Lung (tissue), 11 donors: ENCODE measurements at regions not wholly inside any gene's neighbourhood (a gene's known extent, or its start where the extent isn't known, plus 50 kb on each side); places are given as distances from the start of the nearest gene placed in this dataset.

ENCODE experiments used
- ATAC-seq: fragments of 200-7000 bp; cut with Tn5 transposase; one replicate; pipeline ENCODE4 v1.9.1; 2020; ENCODE audit warnings: moderate number of reproducible peaks; ENCODE audit not compliant: insufficient read depth, low FRiP score
- DNase-seq, 3 donors: peaks; one replicate each; pipeline ENCODE4 v3.0.0-alpha.2; 2013 to 2017
- H3K27ac ChIP-seq, 2 donors: one replicate each; pipeline ENCODE4 v1.5.1; 2013; ENCODE audit warnings: mild to moderate bottlenecking in 2 of 2, moderate library complexity in 2 of 2, control low read depth in 1 of 2, inconsistent platforms in 1 of 2, low read depth in 1 of 2, low read length in 1 of 2
- H3K27me3 ChIP-seq, 3 donors: one replicate each; pipeline ENCODE4 v1.5.1; 2013; ENCODE audit warnings: low read length in 2 of 3; ENCODE audit not compliant: control insufficient read depth in 3 of 3, insufficient read depth in 3 of 3
- H3K36me3 ChIP-seq, 4 donors: one replicate each; pipeline ENCODE4 v1.5.1; 2013; ENCODE audit warnings: low read length in 4 of 4, mild to moderate bottlenecking in 1 of 4, moderate library complexity in 1 of 4; ENCODE audit not compliant: control insufficient read depth in 4 of 4, insufficient read depth in 4 of 4
- H3K4me1 ChIP-seq, 5 donors: one replicate each; pipeline ENCODE4 v1.5.1; 2013; ENCODE audit warnings: low read length in 5 of 5, mild to moderate bottlenecking in 2 of 5, moderate library complexity in 1 of 5; ENCODE audit not compliant: control insufficient read depth in 5 of 5, insufficient read depth in 5 of 5
- H3K4me3 ChIP-seq: one replicate; pipeline ENCODE4 v1.5.1; 2013; ENCODE audit warnings: mild to moderate bottlenecking, control low read depth, moderate library complexity
- H3K9ac ChIP-seq, 2 donors: one replicate each; pipeline ENCODE4 v1.5.1; 2013; ENCODE audit warnings: low read length in 2 of 2, control low read depth in 1 of 2; ENCODE audit not compliant: insufficient read depth in 1 of 2
- H3K9me3 ChIP-seq, 4 donors: one replicate each; pipeline ENCODE4 v1.5.1; 2013; ENCODE audit warnings: low read length in 3 of 4, mild to moderate bottlenecking in 1 of 4, moderate library complexity in 1 of 4; ENCODE audit not compliant: control insufficient read depth in 4 of 4, insufficient read depth in 3 of 4
- CTCF ChIP-seq: IDR thresholded peaks from 2 replicates; pipeline ENCODE4 v1.5.1; 2012; ENCODE audit warnings: mild to moderate bottlenecking; ENCODE audit errors: control extremely low read depth, extremely low read depth
- WGBS, 2 donors: extraction: QIAGEN DNeasy Blood & Tissue Kit; methylation state at CpG; one replicate each; pipeline ENCODE4 v1.1.7; 2013; 5-methylcytosine and 5-hydroxymethylcytosine counted together
- donor health status: control.
- donor health status: control.
- donor health status: Bipolar disorder and iron deficiency.
- donor health status: healthy.
- donor health status: DM: yes; HTN: yes; CAD: no.

- Histone ChIP-seq H3K9me3 (no peaks in the 10 kb centered on the region), H3K27me3 (no peaks in the 10 kb centered on the region), H3K9ac (no peak overlapping the region), H3K4me1 (no peaks in the 10 kb centered on the region), H3K27ac (no peak overlapping the region), H3K4me3 (no peak overlapping the region), H3K36me3 (no peaks in the 10 kb centered on the region)
- no peak for DNase-seq
- no peak for ATAC-seq
- 97% methylated on average over 1 of the region's 1 CpG for whole genome bisulfite sequencing, 2 donors
- no peak for TF ChIP-seq CTCF
These were observed 93.8 kb upstream of the OSBPL8 start for GRCh38 chr12:76653342-76653741.

GRCh38 chr12:76664731-76665130 is 99.2 kb upstream of the ZDHHC17 start:
- Histone ChIP-seq H3K36me3 (no peaks in the 10 kb centered on the region), H3K27me3 (no peaks in the 10 kb centered on the region), H3K4me1 (peaks cover 0 to 9% (median 0%) of the 10 kb centered on the region in 5 donors), H3K4me3 (no peak overlapping the region), H3K27ac (no peak overlapping the region), H3K9me3 (no peaks in the 10 kb centered on the region), H3K9ac (no peak overlapping the region)
- DNase-seq (no peak), ATAC-seq (no peak)
- WGBS, 2 donors = 88 to 91% methylated on average over 2 of the region's 2 CpGs
- TF ChIP-seq CTCF = no peak

GRCh38 chr12:76666290-76666835 is 97.6 kb upstream of the ZDHHC17 start:
- H3K9me3 ChIP-seq = no peaks in the 10 kb centered on the region
- ATAC-seq (no peak), DNase-seq (no peak)
- TF ChIP-seq CTCF = no peak
- no peak overlapping the region for H3K4me3 ChIP-seq
- H3K36me3 ChIP-seq = no peaks in the 10 kb centered on the region
- WGBS, 2 donors = 32 to 50% methylated on average over 6 of the region's 6 CpGs
- H3K9ac ChIP-seq = no peak overlapping the region
- peaks cover 0 to 9% (median 0%) of the 10 kb centered on the region in 5 donors for H3K4me1 ChIP-seq
- no peak overlapping the region for H3K27ac ChIP-seq
- H3K27me3 ChIP-seq = no peaks in the 10 kb centered on the region

- 89 to 90% methylated on average over 2 of the region's 2 CpGs for WGBS, 2 donors
- H3K4me3 ChIP-seq = no peak overlapping the region
- no peak for DNase-seq
- no peaks in the 10 kb centered on the region for H3K36me3 ChIP-seq
- no peak for TF ChIP-seq CTCF
- H3K4me1 ChIP-seq = peaks cover 0 to 9% (median 0%) of the 10 kb centered on the region in 5 donors
- no peaks in the 10 kb centered on the region for H3K9me3 ChIP-seq
- H3K27ac ChIP-seq = no peak overlapping the region
- ATAC-seq = no peak
- no peaks in the 10 kb centered on the region for H3K27me3 ChIP-seq
- no peak overlapping the region for H3K9ac ChIP-seq
These were observed 93.9 kb upstream of the ZDHHC17 start for GRCh38 chr12:76669981-76670380.
